ENCODE measurements at regions not wholly inside any gene's neighbourhood (a gene's known extent, or its start where the extent isn't known, plus 50 kb on each side); places are given as distances from the start of the nearest gene placed in this dataset.
"Not testable (repeated sequence)": the region's sequence is repeated elsewhere in the genome, so short reads cannot be mapped to it uniquely, and the experiment has no call there.

DNA sequence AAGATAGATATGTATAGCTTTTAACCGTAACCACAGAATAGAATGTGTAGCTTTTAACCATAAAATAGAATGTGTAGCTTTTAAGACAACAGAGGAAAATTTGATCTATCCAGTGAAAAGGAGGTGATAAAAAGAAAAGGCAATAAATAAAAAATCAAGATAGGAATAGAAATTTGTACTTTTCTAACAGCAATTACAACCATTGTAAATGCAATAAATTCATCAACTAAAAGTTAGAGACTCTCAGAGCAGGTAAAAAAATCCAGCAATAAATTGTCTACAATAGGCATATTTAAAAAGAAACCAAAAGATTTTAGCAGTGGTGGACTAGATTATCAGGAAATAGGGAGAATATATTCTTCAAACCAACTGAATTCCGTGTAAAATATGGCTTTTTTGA lies 63.8 kb upstream of the ABHD2 start:
- DNase-seq (ENCODE audit: low read depth in 2 of 3, low spot score in 1 of 3): no peak

DNA sequence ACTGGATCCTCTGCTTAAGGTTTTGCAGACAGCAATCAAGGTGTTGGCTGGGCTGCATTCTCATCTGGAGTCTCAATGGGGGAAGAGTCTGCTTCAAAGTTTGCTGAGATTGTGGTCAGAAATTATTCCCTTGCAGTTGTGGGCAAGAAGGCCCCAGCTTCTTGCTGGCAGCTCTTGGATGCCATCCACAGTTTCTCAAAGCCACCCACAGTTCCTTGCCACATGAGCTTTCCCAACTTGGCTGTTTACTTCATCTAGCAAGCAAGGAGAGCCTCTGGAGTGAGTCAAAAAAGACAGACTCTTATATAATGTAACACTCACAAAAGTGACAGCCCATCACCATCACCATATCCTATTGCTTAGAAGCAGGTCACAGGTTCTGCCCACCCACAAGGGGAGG lies 62.1 kb upstream of the ABHD2 start:
- DNase-seq (ENCODE audit: low read depth in 2 of 3, low spot score in 1 of 3): no peak

DNA sequence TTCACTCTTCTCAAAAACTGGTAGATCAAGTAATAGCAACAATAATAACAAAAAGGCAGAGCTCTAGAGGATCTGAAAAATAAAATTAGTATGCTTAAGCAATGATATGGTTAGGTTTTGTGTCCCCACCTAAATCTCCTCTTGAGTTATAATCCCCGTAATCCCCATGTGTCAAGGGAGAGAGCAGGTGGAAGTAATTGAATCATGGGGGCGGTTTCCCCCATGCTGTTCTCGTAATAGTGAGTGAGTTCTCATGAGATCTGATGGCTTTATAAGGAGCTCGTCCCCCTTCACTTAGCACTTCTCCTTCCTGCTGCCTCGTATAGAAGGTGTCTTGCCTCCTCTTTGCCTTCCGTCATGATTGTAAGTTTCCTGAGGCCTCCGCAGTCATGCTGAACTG lies 60.2 kb upstream of the ABHD2 start:
- DNase-seq (ENCODE audit: low read depth in 2 of 3, low spot score in 1 of 3): no peak

DNA sequence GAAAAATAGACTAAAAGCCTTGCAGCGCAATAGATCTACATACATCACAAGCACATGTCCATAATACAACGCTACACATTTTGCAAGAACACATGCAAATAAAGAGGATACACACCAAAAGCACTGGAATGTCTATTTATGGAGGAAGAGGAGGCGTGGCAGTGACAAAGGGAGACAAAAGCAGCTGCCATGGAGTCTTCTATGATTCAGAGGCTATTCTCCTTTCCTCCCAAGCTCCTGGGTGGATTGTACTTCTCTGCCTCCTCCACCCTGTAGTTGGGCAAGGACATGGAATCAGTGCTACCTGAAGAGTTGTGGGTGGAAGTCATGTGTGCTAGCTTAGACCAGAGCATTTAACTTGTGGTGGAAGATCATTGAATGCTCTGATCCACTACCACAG lies 57.9 kb upstream of the ABHD2 start:
- DNase-seq (ENCODE audit: low read depth in 2 of 3, low spot score in 1 of 3): no peak

DNA sequence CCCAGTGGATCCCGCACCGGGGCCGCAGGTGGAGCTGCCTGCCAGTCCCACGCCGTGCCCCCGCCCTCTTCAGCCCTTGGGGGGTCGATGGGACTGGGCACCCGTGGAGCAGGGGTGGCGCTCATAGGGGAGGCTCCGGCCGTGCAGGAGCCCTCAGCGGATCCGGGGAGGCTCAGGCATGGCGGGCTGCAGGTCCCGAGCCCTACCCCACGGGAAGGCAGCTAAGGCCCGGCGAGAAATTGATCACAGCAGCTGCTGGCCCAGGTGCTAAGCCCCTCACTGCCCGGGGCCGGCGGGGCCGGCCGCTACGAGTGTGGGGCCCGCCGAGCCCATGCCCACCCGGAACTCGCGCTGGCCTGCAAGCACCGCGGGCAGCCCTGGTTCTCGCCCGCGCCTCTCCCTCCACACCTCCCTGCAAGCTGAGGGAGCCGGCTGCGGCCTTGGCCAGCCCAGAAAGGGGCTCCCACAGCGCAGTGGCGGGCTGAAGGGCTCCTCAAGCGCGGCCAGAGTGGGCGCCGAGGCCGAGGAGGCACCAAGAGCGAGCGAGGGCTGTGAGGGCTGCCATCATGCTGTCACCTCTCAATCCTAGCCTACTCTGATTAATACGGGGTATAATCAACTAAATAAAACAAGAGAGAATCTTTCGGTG lies 56.5 kb upstream of the ABHD2 start:
- not testable (repeated sequence) for DNase-seq (ENCODE audit: low read depth in 2 of 3, low spot score in 1 of 3)

DNA sequence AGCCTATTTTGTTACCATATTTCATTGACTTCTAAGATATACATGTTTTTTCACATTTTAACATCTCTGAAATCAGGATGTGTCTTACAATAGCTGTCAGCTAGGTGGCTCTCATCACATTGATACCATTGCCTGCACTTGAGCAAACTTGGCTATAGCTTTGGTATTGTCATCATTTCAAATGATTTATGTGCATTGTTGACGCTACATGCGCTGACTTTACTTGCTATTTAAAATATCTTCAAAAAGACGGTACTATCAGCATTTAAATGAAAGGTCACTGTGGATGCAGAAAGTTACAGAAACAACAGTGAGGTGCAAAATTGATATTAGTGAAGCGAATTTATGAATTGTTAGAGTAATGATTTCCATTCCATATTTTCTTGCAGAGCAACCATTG lies 54.0 kb upstream of the ABHD2 start:
- DNase-seq (ENCODE audit: low read depth in 2 of 3, low spot score in 1 of 3): no peak

DNA sequence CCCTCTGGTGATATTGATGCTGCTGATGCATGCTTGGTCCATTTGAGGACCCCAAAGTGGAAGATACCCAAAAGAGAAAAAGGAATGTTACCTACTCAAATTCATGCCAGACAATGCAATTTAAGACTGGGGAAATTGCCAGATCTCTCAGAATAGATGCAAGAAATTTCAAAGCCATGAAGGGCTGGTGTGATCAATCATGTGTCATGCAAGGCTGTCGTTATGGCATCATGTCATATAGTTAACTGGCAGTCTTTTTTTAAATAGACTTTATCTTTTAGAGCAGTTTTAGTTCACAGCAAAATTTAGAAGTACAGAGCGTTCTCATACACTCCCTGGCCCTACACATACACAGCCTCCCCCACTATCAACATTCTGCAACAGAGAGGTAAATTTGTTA lies 53.1 kb upstream of the ABHD2 start:
- DNase-seq (ENCODE audit: low read depth in 2 of 3, low spot score in 1 of 3): no peak

DNA sequence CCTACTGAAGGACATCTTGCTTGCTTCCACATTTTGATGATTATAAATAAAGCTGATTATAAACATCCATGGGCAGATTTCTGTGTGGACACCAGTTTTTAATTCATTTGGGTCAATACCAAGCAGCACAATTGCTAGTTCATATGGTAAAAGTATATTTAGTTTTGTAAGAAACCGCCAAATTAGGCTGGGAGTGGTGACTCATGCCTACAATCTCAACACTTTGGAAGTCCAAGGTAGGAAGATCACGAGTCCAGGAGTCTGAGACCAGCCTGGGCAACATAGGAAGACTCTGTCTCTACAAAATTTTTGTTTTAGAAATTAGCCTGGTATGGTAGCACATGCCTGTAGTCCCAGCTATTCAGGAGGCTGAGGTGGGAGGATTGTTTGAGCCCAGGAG lies 52.6 kb upstream of the ABHD2 start:
- no peak for DNase-seq (ENCODE audit: low read depth in 2 of 3, low spot score in 1 of 3)

DNA sequence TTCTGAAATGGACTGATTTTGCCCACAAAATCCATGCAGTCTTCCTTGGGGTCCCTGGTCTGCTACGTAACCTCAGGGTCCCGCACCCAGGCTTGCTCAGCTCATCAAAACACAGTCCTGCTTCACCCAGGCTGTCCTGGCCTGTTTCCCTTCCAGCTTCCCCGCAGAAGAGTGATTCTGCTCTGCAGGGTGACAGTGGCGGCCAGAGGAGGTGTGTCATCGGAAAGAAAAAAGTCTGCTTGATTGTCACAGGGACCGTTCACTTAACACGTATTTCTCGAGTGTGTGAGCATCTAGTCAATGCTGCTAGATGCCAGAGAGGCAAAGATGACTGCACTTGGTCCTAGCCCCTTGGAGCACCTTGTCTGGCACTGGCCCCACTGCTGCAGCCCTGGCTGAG lies 50.1 kb upstream of the ABHD2 start:
- no peak for DNase-seq (ENCODE audit: low read depth in 2 of 3, low spot score in 1 of 3)
